ENCODE measurements at regions not wholly inside any gene's neighbourhood (a gene's known extent, or its start where the extent isn't known, plus 50 kb on each side); places are given as distances from the start of the nearest gene placed in this dataset.
"Not testable (repeated sequence)": the region's sequence is repeated elsewhere in the genome, so short reads cannot be mapped to it uniquely, and the experiment has no call there.

DNA sequence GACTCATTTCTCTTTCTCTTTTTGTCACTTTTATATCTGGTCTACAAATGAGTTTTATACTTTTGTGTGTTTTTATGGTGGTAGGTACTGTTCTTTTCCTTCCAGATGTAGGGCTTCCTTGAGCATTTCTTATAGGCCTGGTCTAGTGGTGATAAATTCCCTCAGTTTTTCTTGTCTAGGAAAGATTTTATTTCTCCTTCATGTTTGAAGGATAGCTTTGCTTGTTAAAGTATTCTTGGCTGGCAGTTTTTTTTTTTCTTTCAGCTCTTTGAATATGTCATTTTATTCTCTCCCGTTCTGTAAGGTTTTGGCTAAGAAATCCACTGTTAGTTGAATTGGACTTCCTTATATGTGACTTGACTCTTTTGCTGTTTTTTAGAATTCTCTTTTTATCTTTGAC lies 292.7 kb downstream of the RPS24 start:
- no peak for FAIRE-seq

DNA sequence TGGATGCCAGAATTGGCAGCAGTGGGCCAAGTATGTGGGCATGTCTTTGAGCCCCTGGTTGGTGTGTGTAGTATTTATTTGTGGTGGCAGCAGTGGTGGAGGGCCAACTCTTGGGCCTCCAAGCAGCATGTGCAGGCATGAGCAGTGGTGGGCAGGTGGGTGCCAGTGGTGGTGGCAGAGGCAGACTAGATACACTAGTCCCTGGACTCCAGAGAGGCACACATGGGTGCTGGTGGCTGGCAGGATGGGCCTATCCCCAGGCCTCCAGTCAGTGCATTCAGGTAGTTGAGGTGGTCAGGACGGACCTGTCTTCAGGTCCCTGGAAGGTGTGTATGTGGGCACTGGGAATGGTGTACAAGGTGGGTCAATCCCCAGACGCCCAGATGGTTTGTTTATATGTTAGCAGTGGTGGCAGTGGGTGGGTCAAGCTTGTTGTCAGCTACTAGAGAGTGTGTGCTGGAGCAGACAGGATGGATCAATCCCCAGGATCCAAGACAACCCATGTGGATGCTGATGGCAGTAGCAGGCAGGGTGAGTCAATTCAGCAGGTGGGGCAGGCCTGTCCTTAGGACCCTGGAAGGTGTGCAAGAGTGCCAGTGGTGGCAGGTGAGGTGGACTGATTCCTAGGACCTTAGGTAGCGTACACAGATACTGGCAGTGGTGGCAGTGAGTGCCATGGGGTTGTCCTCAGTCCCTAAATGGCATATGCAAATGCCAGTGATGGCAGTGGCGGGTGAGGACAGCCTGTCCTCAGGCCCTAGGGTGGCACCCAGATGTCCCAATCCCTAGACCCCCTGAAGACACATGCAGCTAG lies 294.3 kb downstream of the RPS24 start:
- no peak for FAIRE-seq

DNA sequence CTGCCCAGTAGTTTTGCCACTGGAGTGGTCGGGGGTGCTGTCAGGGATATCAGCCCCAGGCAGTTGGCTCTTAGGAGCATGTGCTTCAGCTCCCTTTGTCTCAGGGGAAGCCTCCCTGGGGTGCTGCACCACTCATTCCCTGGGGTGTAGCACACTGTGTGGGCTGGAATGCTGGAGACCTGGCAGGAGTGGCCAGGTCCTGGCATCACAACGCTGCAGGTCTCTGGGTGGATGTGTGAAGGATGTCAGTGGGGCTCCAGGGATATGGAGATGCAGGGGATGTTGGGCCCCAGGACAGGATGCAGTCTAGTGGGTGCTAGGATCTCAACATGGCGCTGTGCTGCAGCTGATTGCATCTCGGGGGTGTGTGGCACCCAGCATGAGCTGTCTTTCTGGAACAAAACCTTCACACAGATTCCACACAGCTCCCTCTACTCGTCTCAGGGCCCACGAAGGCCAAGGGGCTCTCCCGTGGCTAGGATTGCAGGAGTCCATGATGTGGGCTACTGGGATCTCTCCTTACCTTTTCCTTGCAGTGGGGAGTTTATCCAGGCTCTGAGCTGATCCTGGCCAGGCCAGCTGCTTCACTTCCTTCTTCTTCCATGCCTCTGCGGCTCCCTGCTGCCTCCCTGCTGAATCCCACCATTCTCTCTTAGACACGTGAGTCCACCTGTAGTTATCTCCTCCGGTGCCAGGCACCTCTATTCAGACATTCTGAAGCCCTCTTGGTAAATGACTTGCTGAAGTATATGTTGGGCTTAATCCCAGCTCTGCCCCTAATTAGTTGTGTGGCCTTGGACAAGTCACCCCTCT lies 295.1 kb downstream of the RPS24 start:
- no peak for FAIRE-seq

GRCh38 chr10:78330884-78331283 lies 297.2 kb downstream of the RPS24 start:
- FAIRE-seq, result no peak

DNA sequence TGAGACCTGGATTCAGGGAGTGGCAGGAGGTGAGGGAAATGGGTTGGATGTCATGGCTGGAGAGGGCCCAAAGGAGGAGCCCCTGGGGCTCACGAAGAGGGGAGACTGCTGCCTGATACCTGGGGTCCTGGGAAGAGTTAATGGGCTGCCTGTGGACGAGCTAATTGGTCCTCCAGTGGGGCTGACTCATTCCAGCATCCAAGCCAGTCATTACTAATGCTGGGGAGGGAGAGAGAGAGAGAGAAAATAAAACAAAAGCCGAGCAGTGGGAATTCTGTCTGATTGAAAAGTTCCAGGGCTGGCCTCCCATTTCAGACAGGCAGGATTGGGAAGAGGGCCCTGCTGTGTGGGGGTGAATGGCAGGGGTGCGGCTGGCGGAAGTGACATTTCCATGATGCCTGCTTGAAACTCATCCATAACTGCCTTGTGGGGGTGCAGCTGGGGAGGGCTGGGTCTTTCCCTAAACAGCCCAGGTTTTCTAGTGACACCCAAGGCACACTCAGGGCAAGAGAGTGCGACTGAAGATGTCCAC lies 297.8 kb downstream of the RPS24 start:
- no peak for FAIRE-seq

- no peak for FAIRE-seq
Observed at GRCh38 chr10:78332012-78332411, 298.3 kb downstream of the RPS24 start.

- FAIRE-seq, result no peak
Observed at GRCh38 chr10:78332657-78333056, 299.0 kb downstream of the RPS24 start.

GRCh38 chr10:78333362-78334143 lies 299.9 kb downstream of the RPS24 start:
- FAIRE-seq, result no peak

DNA sequence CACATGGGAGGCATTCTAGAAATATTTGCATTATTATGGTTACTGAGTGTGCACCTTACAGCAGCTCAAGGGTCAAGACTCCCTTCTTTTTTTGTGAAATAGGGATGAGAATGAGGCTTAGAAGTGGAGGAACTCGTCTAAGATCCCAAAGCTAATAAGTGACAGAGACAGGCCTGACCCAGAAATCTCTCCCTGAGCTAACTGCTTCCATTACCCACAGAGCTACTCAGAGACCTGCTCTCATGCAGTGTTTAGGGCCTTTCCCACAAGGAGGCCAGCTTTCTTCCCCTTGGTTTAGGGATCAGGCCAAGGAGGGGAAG lies 301.7 kb downstream of the RPS24 start:
- FAIRE-seq, result no peak

DNA sequence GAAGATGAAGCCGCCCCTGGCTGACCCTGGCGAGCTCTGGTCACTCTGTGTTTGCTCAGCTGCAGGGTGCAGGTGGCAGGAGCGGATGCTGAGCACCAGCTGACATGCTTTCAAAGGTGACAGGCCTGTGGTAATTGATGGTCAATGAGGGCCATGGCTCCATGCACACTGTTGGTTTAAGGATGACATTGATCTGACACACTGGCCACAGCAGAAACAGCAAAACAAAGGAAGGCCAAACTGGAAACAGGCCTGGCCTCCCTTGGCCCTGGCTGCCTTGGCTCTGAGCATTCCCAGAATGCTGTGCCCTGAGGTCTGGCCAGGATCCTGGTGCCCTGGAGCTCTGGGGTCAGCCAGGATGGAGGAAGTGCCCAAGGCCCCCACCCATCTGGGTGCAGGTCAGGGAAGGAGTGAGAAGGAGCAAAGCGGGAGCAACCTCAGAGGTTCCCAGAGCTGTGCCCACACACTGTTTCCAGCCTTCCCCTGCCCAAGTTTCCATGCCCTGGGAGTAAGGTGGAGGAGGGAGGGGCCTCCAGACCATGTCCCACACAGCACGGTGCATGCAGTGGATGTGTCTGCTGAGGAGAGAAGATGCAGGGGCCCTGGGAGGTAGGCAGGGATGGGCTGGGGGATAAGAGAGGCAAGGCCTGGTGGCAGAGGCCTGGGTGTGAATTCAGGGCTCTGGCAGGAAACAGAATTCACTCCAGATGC lies 302.2 kb downstream of the RPS24 start:
- no peak for FAIRE-seq

DNA sequence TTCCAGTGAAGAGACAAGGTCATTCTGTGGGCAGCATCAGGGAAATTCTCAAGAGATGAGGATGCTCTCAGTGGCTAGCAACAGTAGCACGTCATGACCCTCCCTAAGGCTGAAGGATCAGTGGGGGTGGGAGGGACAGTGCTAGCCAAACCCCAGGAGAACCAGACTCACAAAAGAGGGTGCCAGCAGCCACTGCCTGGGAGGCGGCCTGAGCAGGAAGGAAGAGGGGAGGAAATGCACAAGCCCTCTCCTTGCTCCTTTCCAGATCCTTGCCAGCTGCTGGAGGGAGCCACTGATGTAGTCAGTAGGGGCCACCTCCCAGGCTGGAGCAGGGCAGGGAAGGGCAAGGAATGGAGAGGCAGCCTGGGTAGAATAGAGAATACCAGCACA lies 302.7 kb downstream of the RPS24 start:
- no peak for FAIRE-seq

DNA sequence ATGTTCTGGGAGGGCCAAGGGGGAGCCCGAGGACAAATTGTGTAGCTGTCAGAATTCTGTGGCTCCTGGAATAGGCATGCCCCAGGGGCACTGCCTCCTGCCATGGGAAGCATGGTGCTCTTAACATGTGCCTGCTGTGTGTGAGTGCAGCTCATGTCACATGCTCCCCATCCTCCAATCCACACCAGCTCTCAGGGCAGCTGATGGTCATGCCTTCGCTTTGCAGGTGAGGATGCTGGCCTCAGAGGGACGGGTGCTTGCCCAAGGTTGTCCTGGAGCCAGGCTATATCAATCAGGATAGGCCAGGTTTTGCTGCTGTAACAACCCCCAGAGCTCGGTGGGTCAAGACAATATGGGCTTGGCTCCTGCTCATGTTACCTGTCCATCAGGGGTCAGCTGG lies 303.4 kb downstream of the RPS24 start:
- no peak for FAIRE-seq

DNA sequence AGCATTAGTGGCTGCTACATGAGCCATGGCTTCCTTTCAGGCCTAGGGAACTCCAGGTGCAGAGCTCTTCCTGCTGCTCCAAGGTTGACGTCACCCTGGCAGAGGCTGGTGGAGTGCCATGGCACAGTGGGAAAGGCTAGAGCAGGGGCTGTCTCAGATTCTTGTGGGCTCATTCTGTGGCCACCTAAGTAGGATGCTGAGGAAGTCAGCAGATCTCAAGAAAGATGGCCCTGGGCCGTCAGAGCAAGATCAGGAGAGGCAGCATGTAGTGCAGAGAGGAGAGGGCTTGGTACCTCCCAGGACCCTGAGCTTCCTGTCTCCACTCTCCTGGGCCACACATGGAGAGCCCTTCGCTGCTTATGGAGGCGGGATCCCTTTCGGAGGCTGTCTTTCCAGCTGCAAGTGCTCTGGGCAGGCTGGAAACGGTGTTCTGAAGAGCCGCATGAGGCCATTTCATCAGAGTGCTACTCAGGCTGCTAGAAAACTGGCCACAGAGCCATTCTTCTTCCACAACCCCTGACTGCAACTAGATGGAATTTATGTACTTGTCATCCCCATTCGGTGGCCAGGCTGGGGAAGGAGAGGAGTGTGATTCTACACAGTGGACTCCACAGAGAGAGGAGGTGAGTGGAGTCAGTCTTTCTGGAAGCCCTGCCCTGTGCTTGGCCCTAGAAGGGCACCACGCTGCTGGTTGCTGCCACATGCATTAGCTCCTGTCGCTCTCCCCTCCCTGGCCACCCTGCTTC lies 304.2 kb downstream of the RPS24 start:
- no peak for FAIRE-seq

- no peak for FAIRE-seq
Observed at GRCh38 chr10:78338717-78339116, 305.1 kb downstream of the RPS24 start.

- FAIRE-seq, result no peak
Observed at GRCh38 chr10:78339251-78339650, 305.6 kb downstream of the RPS24 start.

DNA sequence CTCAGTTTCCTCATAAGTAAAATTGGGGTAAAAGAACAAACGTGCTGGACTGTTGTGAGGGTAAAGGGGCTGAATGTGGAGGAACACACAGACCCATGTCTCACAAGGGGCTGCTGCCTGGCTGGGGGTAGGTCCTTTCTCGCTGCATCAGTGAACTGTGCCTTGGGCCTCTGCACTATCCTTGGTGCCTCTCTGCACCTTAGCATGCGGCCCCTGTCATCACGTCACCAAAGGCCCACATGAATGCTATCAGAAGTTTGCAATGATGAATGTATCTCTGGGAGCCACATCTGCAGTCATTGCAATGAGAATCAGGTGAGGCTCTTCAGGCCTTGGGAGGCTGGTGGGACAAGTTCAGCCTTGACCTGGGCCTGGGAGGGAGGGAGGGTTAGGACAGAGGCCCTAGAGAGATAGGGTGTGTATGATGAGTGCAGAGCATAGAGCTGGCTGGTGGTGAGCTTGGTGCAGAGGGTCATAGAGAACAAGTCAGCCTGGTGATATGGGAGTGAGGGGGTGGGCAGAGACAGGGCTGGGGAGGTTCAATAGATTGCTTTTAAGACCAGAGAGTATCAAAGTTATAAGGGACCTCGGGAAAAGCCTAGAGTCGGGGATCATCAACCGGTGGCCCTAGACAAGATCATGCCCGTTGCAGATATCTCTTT lies 308.4 kb downstream of the RPS24 start:
- no peak for FAIRE-seq

GRCh38 chr10:78342827-78343653 lies 309.4 kb downstream of the RPS24 start:
- FAIRE-seq, result no peak

GRCh38 chr10:78344257-78344656 lies 310.6 kb downstream of the RPS24 start:
- not testable (repeated sequence) for FAIRE-seq

DNA sequence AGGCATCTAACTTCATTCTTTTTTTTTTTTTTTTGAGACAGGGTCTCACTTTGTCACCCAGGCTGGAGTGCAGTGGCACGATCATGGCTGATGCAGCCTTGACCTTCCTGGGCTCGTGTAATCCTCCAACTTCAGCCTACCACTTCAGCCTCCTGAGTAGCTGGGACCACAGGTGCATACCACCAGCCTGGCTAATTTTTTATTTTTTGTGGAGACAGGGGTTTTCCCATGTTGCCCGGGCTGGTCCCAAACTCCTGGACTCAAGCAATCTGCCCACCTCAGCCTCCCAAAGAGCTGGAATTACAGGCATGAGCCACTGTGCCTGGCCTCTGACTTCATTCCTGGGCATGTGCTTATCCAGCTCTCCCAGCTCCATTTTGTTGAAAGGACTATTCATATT lies 311.9 kb downstream of the RPS24 start:
- not testable (repeated sequence) for FAIRE-seq

DNA sequence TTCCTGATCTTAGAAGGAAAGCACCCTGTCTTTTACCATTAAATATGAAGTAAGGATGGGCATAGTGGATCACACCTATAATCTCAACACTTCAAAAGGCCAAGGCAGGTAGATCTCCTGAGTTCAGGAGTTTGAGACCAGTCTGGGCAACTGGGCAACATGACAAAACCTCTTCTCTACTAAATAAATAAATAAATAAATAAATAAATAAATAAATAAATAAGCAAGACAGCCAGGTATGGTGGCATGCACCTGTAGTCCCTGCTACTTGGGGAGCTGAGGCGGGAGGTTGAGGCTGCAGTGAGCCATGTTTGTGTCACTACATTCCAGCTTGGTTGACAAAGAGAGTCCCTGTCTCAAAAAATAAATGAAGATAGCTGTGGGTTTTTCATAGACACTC lies 313.1 kb downstream of the RPS24 start:
- FAIRE-seq, result no peak
